Endodermal cell (in vitro differentiated cells): ENCODE measurements at regions not wholly inside any gene's neighbourhood (a gene's known extent, or its start where the extent isn't known, plus 50 kb on each side); places are given as distances from the start of the nearest gene placed in this dataset.

Experiments
- DNase-seq: peaks from one replicate; pipeline ENCODE4 v3.0.0-alpha.2; 2017
- H3K27ac ChIP-seq: 2 replicates; pipeline ENCODE4 v1.5.1; 2013; ENCODE audit warnings: mild to moderate bottlenecking, low read depth, low read length, moderate library complexity
- H3K27me3 ChIP-seq: 2 replicates; pipeline ENCODE4 v1.6.1; 2013; ENCODE audit warnings: mild to moderate bottlenecking, low read length, moderate library complexity; ENCODE audit not compliant: insufficient read depth, control insufficient read depth, poor library complexity, severe bottlenecking
- H3K36me3 ChIP-seq: 2 replicates; pipeline ENCODE4 v1.7.0; 2013; ENCODE audit warnings: mild to moderate bottlenecking, low read length, moderate library complexity; ENCODE audit not compliant: control insufficient read depth, insufficient read depth
- H3K4me1 ChIP-seq: one replicate; pipeline ENCODE4 v1.7.0; 2013; ENCODE audit warnings: low read length; ENCODE audit not compliant: control insufficient read depth, insufficient read depth
- H3K4me3 ChIP-seq: 2 replicates; pipeline ENCODE4 v1.5.1; 2013; ENCODE audit warnings: mild to moderate bottlenecking, low read length, moderate library complexity
- H3K9ac ChIP-seq: 2 replicates; pipeline ENCODE4 v1.6.1; 2013; ENCODE audit warnings: mild to moderate bottlenecking, low read length, moderate library complexity; ENCODE audit not compliant: poor library complexity, severe bottlenecking; ENCODE audit errors: extremely low read depth
- H3K9me3 ChIP-seq: 2 replicates; pipeline ENCODE4 v1.6.1; 2013; ENCODE audit warnings: mild to moderate bottlenecking, low read length, moderate library complexity; ENCODE audit not compliant: control insufficient read depth
- H3K27ac Mint-ChIP-seq: 2 replicates; pipeline ENCODE4 v1.8.0; 2020; ENCODE audit warnings: mixed read lengths
- H3K27me3 Mint-ChIP-seq: 2 replicates; pipeline ENCODE4 v1.8.0; 2021; ENCODE audit warnings: mild to moderate bottlenecking, mixed read lengths; ENCODE audit not compliant: insufficient read depth
- H3K36me3 Mint-ChIP-seq: 2 replicates; pipeline ENCODE4 v1.8.0; 2020; ENCODE audit warnings: low read depth, mixed read lengths
- H3K4me1 Mint-ChIP-seq: 2 replicates; pipeline ENCODE4 v1.8.0; 2020; ENCODE audit warnings: mixed read lengths
- H3K4me3 Mint-ChIP-seq: 2 replicates; pipeline ENCODE4 v1.8.0; 2020; ENCODE audit warnings: mild to moderate bottlenecking, moderate library complexity, mixed read lengths
- H3K9me3 Mint-ChIP-seq: 2 replicates; pipeline ENCODE4 v1.8.0; 2020; ENCODE audit warnings: mild to moderate bottlenecking, mixed read lengths
- CTCF ChIP-seq: fragments of 200-600 bp; sonication (generic); conservative IDR thresholded peaks from 2 replicates; pipeline ENCODE4 v1.5.0; 2021; ENCODE audit warnings: antibody characterized with exemption, mild to moderate bottlenecking
- WGBS, 2 experiments: methylation state at CpG; one replicate each; pipeline versions ENCODE4 v1.1.5 to v1.1.7; 2013; ENCODE audit warnings: missing lambda C conversion rate in 2 of 2, mixed read lengths in 1 of 2; ENCODE audit not compliant: insufficient coverage in 1 of 2, insufficient read length in 1 of 2; 5-methylcytosine and 5-hydroxymethylcytosine counted together

GRCh38 chr1:233496993-233497392, 116.9 kb upstream of the KCNK1 start:
- DNase-seq, result no peak
- Mint-ChIP-seq H3K4me1 (peaks cover 22% of the 10 kb centered on the region), H3K36me3 (no peaks in the 10 kb centered on the region), H3K27ac (no peak overlapping the region), H3K4me3 (no peak overlapping the region), H3K27me3 (no peaks in the 10 kb centered on the region), H3K9me3 (peaks cover 7% of the 10 kb centered on the region)
- H3K4me1 ChIP-seq, result no peaks in the 10 kb centered on the region
- H3K36me3 ChIP-seq, result no peaks in the 10 kb centered on the region
- H3K9me3 ChIP-seq, result no peaks in the 10 kb centered on the region
- TF ChIP-seq CTCF, result no peak
- WGBS, 2 experiments, result 92 to 100% methylated on average over 1 to 2 of the region's 2 CpGs
- no peak overlapping the region for H3K9ac ChIP-seq
- H3K27me3 ChIP-seq, result no peaks in the 10 kb centered on the region
- H3K4me3 ChIP-seq, result no peak overlapping the region
- H3K27ac ChIP-seq, result no peak overlapping the region

- Histone ChIP-seq H3K9me3 (no peaks in the 10 kb centered on the region), H3K27me3 (no peaks in the 10 kb centered on the region), H3K9ac (no peak overlapping the region), H3K4me1 (no peaks in the 10 kb centered on the region), H3K4me3 (no peak overlapping the region), H3K27ac (no peak overlapping the region), H3K36me3 (no peaks in the 10 kb centered on the region)
- Mint-ChIP-seq H3K9me3 (peaks cover 7% of the 10 kb centered on the region), H3K27ac (no peak overlapping the region), H3K4me3 (no peak overlapping the region), H3K36me3 (no peaks in the 10 kb centered on the region), H3K4me1 (peaks cover 22% of the 10 kb centered on the region), H3K27me3 (no peaks in the 10 kb centered on the region)
- no peak for TF ChIP-seq CTCF
- DNase-seq, result no peak
- 94% methylated on average over 2 of the region's 3 CpGs; no CpG with 5 or more reads in 1 of the 2 experiments for WGBS, 2 experiments
These were observed 116.2 kb upstream of the KCNK1 start for GRCh38 chr1:233497679-233498078.

GRCh38 chr1:233500106-233500505, 113.8 kb upstream of the KCNK1 start:
- Mint-ChIP-seq H3K27me3 (no peaks in the 10 kb centered on the region), H3K36me3 (no peaks in the 10 kb centered on the region), H3K9me3 (peaks cover 8% of the 10 kb centered on the region), H3K27ac (no peak overlapping the region), H3K4me1 (peaks cover 21% of the 10 kb centered on the region), H3K4me3 (no peak overlapping the region)
- Histone ChIP-seq H3K9ac (no peak overlapping the region), H3K27ac (no peak overlapping the region), H3K4me1 (no peaks in the 10 kb centered on the region), H3K4me3 (no peak overlapping the region), H3K9me3 (no peaks in the 10 kb centered on the region), H3K27me3 (no peaks in the 10 kb centered on the region), H3K36me3 (no peaks in the 10 kb centered on the region)
- no peak for DNase-seq
- 92 to 100% methylated on average over 3 of the region's 3 CpGs for WGBS, 2 experiments
- no peak for TF ChIP-seq CTCF
